ENCODE measurements at regions not wholly inside any gene's neighbourhood (a gene's known extent, or its start where the extent isn't known, plus 50 kb on each side); places are given as distances from the start of the nearest gene placed in this dataset.
"Not testable (repeated sequence)": the region's sequence is repeated elsewhere in the genome, so short reads cannot be mapped to it uniquely, and the experiment has no call there.

DNA sequence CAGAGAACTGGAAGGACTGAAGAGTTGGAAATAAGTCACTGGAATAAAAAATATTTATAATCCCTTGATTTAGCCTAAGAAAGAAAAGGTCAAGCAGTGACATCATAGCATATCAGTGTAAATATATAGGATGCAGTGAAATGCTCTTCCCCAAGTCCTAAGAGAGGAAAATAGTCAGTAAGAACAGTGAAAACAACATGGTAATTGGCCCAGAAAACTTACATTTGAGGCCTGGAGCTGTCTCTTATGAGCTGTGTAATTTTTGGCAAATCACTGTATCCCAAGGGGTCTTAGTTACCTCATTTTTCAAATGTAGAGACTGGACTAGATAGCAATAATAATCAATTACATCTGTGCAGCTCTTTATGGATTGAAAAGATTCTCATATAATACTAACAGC, 255.7 kb upstream of the AR start:
- intact Hi-C loops (cut with DNase I): no loop called here
- DNase-seq (ENCODE audit: low spot score): no peak

DNA sequence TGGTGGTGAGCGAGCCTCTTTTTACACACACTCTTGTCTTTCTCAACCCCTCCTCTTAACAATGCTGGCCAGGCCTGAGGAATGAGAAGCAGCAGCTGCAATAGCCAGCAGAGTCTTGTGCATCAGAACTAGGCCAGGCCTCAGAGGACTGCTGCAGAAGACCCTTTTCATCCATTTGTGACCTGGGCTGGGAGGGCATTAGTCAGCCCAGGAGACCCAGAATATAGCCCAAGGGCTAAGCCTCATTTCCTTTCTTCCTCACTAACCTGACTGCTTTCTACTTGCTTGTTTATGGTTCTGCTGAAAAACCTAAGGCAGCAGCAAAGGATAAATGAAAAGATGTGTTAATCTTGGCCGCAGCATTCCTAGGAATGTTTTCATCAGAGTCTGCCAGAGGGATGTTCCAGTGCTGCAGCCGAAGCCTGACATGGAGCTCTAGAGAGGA, 254.7 kb upstream of the AR start:
- intact Hi-C loops (cut with DNase I): no loop called here
- DNase-seq (ENCODE audit: low spot score): no peak

DNA sequence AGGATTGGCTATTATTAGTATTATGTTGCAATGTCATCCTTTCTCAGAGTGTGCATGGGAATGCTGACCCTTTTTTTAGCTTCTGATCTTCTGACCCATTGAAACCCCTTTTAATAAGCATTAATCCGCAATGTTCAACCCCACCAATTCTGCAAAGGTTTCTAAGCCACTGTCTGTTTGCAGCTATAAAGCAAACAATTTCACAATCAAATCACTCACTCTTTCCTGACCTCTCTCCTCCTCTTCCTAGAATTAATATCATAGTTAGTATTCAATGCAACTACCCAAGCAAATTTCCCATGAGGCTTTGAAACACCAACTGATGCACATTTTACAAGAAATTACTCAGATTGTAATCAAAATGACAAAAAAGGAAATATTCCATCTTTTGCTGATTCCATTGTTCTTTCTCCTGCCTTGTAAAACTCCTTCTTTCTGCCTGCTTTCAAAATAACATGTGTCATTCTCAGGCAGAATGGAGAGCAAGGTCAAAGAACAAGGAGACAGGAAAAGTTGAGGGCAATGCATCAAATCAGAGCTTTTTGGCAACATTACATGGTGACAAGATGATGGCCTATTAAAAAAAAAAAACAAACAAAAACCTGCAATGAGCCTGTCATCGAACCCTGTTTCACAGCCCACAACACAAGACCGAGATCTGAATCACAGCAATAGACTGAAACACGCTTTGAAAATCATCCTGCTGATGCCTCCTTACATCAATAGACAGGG, 253.2 kb upstream of the AR start:
- DNase-seq (ENCODE audit: low spot score): no peak
- intact Hi-C loops (cut with DNase I): no loop called here

DNA sequence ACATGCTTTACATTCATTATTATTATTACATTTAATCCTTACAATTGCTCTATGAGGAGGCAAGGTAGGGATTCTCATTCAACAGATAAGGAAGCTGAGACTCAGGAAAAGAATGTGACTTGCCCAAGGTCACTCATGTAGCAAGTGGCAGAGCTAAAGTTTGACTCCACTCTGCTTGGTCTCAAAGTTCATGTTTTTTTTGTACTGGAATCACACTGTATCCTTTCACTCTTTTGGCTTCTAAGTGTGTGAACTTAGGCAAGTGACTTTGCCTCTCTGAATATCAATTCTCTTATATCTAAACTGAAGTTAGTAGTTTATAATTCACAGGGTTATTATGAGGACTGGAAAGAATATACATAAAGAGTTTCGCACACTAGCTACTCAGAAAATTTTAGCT, 247.9 kb upstream of the AR start:
- intact Hi-C loops (cut with DNase I): no loop called here
- DNase-seq (ENCODE audit: low spot score): no peak

DNA sequence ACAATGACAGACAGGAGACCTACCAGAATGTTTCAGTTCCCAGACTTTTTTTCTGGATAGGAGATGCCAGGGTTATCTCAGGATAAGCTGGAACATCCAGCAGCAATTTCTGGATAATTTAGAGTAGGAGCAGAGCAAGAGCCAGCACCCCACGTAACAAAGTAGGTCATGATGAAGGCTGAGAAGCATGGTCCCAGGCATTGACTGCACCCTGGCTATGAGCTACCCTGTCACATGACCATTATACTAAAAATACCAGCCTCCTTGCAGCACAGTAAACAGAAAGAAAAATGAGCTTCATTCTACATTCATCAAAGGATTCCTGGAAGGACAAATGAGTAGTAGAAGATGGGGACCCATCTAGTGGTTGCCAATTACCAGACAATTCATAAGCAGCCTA, 247.4 kb upstream of the AR start:
- no peak for DNase-seq (ENCODE audit: low spot score)
- intact Hi-C loops (cut with DNase I): no loop called here

DNA sequence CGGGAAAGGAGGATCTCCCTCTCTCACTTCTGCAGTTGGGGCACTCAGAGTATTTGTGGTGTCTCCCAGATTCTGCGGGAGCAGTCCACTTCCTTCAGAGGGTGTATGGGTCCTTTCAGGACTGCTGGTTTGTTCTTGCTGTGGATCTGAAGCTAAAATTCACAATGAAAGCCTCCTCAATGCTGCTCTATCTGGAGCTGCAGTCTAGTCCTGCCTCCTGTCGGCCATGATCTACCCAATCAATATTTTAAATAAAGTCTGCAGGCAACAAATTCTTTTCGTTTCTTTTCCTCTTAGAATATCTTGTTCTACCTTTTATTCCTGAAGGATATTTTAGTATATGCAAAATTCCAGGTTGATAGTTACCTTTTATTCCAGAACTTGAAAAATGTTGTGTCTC, 226.1 kb upstream of the AR start:
- intact Hi-C loops (cut with DNase I): loop anchor here in 1 of 2 donors (5.0 kb wide), 1 partner anchor 1300 kb away; no protein-coding TSS in a partner anchor
- DNase-seq (ENCODE audit: low spot score): no peak

DNA sequence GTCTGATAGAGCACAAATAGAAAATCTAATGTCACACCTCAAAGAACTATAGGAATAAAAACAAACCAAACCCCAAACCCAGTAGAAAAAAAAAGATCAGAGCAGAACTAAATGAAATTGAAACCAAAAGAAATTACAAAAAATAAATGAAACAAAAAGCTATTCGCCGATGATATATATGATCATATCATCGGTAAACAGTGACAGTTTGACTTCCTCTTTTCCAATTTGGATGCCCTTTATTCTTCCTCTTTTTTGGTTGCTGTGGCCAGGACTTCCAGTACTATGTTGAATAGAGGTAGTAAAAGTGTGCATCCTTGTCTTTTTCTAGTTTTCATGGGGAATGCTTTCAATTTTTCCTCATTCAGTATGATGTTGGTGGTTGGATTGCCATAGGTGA, 215.3 kb upstream of the AR start:
- no peak for DNase-seq (ENCODE audit: low spot score)
- intact Hi-C loops (cut with DNase I): loop anchor here in 1 of 2 donors (5.0 kb wide), 1 partner anchor 314 kb away; no protein-coding TSS in a partner anchor

DNA sequence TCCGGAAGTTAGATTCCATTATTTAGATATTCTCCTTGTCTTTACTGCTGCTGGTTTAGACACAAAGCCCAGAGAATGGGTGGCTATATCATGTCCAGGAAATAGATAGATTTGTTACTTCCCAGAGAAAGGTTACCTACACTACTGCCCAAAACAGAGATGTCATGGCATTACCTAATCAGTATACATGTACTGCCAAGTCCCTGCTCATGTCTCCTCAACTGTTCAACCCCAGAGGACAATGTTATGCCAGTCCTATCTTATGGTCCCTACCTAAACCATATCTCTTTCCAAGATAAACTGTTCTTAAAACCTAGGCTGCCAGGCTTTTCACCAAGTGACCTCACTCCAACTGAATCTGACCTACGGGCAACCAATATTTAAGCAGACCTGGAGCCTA, 209.5 kb upstream of the AR start:
- intact Hi-C loops (cut with DNase I): loop anchor here in 1 of 2 donors (10.0 kb wide), 1 partner anchor 590 kb away; no protein-coding TSS in a partner anchor
- DNase-seq (ENCODE audit: low spot score): no peak

DNA sequence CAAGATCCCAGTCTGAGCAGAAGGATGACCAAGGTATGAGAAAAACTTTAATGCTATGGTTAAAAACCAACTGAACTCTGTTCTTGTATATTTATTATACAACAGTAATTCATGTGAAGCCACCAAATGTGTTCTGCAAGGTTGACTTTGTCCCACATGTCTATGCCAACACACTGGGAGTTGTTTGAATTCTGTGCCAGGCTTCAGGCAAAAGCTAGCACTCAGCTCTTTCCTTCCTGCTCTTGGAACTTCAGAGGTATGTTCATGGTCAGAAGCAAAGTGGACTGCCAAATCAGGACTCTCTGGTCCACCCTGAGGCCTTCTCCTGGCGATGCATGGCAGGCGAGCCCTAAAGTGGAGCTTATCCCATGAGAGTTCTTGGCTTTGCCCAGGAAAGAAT, 205.6 kb upstream of the AR start:
- DNase-seq (ENCODE audit: low spot score): no peak
- intact Hi-C loops (cut with DNase I): loop anchor here in 1 of 2 donors (10.0 kb wide), 1 partner anchor 593 kb away; no protein-coding TSS in a partner anchor

DNA sequence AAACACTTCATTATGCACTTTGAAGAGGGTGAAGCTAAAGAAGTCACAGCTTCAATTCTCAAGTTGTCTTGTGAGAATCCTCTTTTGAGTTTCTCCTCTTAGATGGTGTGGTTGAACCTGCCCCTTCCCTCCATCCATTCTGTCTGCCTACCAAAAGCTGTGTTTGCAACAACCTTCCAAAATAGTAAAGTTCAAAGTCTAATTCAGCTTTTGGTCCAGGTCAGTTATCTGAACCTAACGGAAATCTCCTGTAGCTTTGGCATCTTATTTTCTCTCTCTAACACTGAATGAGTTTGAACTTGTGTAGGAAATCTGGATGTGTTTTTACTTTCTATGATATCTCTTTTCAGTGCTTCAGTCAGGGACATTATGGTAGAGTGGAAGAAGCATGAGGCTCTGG, 201.7 kb upstream of the AR start:
- intact Hi-C loops (cut with DNase I): no loop called here

DNA sequence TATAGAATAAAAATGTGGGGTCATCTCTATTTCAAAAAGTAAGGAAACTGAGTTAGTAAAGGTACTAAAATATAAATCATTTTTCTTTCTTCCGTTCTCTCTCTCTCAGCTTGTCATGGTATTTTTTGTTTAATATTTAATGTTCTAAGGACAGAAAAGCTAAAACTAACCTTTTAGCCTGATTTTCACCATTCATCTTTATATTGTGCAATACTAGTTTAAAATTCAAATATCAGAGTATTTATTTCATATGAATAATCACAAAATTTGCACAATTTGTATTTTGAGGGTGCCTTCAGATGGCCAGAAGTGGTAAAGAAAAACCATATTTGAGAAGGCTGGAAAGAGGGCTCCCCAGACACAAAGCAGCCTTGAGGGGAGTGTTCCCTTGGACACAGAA, 197.6 kb upstream of the AR start:
- no peak for DNase-seq (ENCODE audit: low spot score)
- intact Hi-C loops (cut with DNase I): no loop called here

More for the DNA sequence above, 201.7 kb upstream of the AR start:
- no peak for DNase-seq (ENCODE audit: low spot score)

DNA sequence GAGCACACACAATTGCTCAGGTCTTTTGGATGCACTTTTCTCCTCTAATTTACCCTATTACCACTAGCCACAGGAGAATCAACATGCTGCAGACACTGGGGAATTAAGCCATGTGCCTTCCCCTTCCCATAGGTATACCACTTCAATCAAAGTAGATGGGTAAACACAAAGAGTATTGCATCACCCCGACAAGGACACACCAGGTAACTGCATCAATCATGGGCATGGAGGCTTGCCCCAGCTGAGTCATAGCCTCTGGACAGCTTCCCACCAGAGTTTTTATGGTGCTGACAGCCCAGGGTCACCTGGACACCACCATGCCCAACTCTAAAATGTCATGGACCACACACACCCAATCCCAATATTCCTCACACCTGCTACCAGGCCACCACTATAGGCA, 197.2 kb upstream of the AR start:
- intact Hi-C loops (cut with DNase I): no loop called here
- DNase-seq (ENCODE audit: low spot score): no peak

DNA sequence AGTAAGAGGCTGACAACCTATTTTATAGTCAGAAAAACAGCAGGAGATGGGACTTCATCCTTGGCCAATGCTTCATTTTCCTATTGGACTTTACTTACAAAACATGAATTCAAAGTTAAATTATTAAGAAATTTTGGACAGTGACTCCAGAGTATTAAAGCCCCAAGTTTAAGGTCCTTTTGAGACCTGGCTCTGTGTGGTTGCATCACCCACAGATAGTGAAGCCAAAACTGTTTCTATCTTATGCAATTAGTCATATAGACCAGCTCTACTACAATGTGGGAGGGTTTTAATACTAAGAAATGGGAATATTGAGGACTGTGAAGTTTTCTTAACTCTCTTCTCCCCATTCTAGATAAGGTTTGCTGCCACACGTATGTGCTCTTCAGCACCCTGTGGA, 196.7 kb upstream of the AR start:
- intact Hi-C loops (cut with DNase I): no loop called here

DNA sequence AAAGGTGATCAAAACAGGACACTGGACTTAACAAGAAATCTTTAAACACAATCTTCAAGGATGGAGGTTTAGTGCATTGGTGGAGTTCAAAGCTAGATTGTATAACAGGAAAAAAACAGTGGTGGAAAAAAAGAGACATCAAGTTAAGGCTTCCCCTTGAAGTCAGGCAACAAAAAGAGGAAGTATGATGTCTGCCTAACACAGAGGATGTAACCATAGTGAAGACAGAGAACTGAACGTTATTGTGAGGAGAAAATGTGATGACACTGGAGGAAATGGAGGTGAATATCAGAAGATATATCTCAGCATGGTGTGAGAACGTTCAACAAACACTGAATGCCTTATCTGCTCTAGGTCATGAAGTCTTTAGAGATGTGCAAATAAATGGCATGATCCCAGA, 192.4 kb upstream of the AR start:
- no peak for DNase-seq (ENCODE audit: low spot score)
- intact Hi-C loops (cut with DNase I): no loop called here

More for the DNA sequence above, 196.7 kb upstream of the AR start:
- no peak for DNase-seq (ENCODE audit: low spot score)

DNA sequence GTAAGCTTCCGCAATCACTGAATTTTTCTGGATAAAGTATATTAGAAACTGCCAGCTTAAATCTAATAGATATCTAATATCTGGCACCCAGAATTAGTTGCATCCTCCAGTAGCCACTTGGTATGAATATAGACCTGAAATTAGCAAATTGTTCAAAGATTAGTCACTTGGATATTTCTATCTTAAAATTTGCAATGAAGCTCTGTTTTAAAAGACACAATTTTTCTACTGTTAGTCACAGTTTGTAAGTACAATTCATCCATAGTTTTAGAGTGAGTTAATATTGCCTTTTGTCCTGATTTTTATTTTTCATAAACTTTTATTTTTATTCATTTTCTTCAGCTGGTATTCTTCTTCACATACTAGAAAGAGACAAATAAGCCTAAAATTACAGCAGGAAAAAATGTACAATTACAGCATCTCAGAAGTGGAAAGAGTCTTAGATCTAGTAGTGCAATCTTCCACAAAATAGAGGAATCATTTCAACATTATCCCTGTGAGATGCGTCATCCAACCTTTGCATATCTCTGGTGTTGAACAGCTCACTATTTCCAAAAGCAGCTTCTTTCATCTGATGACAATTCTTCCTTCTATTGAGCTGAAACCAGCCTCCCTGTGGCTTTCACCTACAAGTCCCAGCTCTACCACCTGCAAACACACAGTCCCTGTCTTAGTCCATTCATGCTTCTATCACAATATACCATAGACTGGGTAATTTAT, 190.0 kb upstream of the AR start:
- intact Hi-C loops (cut with DNase I): no loop called here
- no peak for DNase-seq (ENCODE audit: low spot score)

DNA sequence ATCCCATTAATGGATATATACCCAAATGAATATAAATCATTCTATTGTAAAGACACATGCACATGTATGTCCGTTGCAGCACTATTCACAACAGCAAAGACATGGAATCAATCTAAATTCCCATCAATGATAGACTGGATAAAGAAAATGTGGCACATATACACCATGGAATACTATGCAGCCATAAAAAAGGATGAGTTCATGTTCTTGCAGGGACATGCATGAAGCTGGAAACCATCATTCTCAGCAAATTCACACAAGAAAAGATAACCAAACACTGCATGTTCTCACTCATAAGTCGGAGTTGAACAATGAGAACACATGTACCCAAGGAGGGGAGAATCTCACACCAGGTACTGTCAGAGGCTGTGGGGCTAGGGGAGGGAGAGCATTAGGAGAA, 182.6 kb upstream of the AR start:
- DNase-seq (ENCODE audit: low spot score); intact Hi-C loops (cut with DNase I): not testable (repeated sequence)

DNA sequence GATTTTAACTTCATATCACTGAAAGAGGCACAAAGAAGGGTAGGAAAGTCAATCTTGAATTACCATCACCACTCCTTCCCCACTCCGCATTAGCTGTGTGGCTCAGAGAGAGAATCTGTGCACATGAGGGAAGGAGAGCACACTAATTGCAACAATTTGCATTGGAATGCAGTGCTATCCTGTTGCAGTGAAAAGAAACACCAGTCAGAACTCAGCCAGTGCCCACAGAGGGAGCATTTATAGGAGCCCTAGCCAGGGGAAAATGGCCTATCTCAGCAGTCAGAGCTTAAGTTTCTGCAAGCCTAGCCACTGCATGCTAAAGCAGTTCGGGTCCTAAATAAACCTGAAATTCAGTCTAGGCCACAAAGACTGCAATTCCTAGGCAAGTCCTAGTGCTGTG, 159.4 kb upstream of the AR start:
- intact Hi-C loops (cut with DNase I): no loop called here

DNA sequence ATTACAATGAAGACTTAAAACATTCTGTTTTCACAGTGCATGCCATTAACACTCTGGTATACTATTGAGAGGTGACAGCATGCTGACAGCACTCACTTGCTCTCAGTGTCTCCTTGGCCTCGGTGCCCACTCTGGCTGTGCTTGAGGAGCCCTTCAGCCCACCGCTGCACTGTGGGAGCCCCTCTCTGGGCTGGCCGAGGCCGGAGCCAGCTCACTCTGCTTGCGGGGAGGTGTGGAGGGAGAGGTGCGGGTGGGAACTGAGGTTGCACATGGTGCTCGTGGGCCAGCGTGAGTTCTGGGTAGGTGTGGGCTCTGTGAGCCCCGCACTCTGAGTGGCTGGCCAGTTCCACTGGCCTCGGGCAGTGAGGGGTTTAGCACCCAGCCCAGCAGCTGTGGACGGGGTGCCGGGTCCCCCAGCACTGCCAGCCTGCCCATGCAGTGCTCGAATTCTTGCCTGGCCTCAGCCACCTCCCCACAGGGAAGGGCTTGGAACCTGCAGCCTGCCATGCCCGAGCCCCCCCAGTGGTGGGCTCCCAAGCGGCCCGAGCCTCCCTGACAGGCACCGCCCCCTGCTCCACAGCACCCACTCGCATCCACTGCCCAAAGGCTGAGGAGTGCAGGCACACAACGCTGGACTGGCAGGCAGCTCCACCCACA, 135.3 kb upstream of the AR start:
- DNase-seq (ENCODE audit: low spot score): no peak
- intact Hi-C loops (cut with DNase I): no loop called here

More for the DNA sequence above, 159.4 kb upstream of the AR start:
- no peak for DNase-seq (ENCODE audit: low spot score)

DNA sequence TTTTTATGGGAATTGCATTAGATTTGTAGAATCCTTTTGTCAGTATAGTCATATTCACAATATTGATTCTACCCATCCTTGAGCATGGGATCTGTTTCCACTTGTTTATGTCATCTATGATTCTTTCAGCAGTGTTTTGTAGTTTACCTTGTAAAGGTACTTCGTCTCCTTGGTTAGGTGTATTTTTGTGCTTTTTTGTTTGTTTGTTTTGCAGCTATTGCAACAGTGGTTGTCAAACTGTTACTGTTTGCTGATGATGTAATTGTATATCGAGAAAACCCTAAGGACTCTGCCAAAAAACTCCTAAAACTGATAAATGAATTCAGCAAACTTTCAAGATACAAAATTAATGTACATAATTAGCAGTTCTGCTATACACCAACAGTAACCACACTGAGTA, 127.9 kb upstream of the AR start:
- intact Hi-C loops (cut with DNase I): no loop called here

DNA sequence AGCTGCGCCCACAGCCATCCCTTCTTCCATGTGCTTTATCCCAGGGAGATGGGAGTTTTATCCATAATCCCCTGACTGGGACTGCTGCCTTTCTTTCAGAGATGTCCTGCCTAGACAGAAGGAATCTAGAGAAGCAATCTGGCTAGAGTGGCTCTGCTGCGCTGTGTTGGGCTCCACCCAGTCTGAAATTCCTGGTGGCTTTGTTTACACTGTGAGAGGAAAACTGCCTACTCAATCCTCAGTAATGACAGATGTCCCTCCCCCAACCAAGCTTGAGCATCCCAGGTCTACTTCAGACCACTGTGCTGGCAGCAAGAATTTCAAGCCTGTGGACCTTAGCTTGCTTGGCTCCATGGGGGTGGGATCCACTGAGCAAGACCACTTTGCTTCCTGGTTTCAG, 116.9 kb upstream of the AR start:
- no peak for DNase-seq (ENCODE audit: low spot score)
- intact Hi-C loops (cut with DNase I): no loop called here

More for the DNA sequence above, 127.9 kb upstream of the AR start:
- DNase-seq (ENCODE audit: low spot score): no peak
